GM19372 (cell line): ENCODE measurements at regions not wholly inside any gene's neighbourhood (a gene's known extent, or its start where the extent isn't known, plus 50 kb on each side); places are given as distances from the start of the nearest gene placed in this dataset.

Source experiments
- ATAC-seq: cut with Tn5 transposase; IDR thresholded peaks from one replicate; pipeline ENCODE4 v1.9.1; 2021; ENCODE audit warnings: mild to moderate bottlenecking, low read depth, moderate library complexity; ENCODE audit not compliant: unreplicated experiment

DNA sequence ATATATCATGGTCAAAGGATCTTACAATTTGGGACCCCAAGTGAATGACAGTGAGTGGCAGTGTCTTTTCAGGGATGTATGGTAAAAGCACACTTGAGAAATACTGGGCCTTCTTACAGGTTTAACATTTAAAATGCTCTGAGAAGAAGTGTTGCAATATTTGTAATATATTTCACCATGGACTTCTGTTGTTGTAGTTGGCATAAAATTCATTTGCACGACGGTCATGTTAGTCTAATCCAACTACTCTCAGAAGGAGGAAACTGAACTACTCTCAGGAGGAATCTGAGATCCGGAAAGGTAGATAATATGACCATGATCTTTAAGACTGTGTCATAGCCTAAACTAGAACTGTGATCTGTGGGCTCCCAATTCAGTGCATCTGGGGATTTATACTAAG lies 700.1 kb downstream of the HDGFL1 start:
- ATAC-seq, result no peak

DNA sequence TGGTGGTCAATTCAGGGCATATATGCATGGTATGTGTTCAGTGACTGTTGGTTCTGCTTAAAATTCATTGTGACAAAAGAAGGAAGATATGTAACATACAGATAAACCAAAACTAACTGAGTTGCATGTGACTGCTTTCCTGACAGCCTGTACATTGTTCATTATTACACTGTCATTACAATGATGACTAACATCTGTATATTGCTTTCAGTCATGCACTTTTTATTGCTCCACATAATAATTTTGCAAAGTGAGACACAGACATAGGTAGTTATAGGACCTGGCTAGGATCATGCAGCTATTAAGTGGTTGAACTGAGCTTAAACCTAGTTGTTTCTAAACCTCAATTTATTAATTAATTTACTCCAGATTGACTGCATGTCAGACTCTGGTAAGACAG lies 703.2 kb downstream of the HDGFL1 start:
- no peak for ATAC-seq

GRCh38 chr6:23277521-23278179 lies 708.3 kb downstream of the HDGFL1 start:
- ATAC-seq, result no peak

GRCh38 chr6:23278180-23278532 lies 708.8 kb downstream of the HDGFL1 start:
- ATAC-seq, result no peak

GRCh38 chr6:23280437-23280836 lies 711.1 kb downstream of the HDGFL1 start:
- no peak for ATAC-seq

DNA sequence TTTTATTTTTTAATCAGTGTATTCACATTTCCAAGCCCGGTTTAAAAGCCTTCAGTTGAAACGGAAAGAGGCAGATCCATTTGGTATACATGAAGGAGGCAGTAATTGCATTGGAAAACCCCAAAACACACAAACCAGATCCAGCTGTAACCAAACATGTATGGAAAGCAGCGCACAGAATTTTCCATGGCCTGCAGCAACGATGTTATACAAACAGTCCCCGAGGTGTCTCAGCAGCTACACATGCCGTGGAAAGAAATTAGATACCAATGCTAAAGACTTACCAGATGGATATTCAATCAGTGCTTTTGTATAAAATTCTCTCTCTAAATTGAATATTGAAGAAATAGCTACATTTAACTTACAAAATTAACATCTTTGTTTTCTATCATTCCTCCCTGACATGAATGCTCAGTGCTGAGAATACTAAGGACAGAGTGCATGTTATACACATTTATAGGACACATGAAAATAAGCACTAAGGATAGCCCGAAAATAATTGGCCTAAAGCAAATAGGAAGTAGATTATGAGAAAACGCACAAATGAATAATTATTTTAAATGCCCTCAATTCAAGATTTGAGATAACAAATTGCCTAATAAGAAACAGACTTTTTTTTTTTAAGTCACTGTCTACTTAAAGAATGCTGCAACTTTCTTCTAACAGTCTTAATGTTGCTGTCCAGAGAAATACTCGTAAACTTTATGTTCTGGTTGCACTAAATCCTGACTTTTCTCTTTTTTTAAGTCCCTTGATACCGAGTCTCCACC lies 713.1 kb downstream of the HDGFL1 start:
- no peak for ATAC-seq

DNA sequence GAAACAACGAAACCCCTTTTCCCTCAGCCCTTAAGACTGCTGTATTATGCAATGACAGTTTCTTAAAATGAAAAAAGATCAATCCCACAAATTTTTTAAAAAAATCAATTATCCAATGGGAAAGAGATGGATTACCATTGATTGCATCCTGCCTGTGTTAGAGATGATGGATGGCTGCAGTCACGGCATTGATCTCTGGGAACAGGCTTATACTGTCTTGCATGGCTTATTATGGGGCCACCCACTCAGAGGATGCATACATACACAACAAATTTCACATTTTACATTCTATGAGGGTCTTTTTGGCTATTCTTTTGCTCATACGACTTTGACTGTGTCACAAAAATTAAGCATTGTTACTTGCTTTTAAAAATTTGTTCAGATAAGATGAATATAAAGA lies 724.3 kb downstream of the HDGFL1 start:
- no peak for ATAC-seq

DNA sequence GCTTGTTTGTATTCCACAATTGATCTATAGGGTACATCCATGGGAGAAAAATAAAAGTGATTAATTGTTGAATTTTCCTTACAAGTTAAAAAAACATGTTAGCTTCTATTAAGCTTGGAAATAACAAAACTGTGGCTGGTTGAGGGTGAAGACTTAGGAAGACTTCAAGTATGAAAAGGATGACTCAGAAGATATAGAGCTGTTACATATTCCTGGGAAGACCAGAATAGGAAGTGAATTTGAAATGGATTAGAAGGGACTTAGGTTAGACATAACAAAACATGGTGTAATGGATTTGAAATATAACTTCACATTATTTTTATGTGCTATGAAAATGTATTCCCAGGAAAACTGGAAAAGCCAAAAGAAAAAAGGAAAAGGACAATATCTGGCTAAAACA lies 732.2 kb downstream of the HDGFL1 start:
- ATAC-seq, result no peak

DNA sequence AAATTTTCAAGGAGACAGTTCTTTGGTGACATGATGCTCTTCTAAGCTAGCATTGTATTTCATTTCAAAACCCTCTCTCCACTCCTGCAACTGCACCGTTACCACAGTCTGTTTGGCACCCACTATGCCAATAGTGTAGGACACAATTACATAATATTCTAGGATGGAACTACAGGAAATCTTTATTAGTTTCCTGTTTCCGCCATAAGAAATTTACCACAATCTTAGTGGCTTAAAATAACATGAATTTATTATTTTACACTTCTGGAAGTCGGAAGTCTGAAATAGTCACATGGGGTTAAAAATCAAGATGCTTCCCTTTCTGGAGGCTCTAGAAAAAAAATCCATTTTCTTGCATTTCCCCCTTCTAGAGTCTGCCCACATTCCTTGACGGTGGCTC lies 733.1 kb downstream of the HDGFL1 start:
- ATAC-seq, result no peak

DNA sequence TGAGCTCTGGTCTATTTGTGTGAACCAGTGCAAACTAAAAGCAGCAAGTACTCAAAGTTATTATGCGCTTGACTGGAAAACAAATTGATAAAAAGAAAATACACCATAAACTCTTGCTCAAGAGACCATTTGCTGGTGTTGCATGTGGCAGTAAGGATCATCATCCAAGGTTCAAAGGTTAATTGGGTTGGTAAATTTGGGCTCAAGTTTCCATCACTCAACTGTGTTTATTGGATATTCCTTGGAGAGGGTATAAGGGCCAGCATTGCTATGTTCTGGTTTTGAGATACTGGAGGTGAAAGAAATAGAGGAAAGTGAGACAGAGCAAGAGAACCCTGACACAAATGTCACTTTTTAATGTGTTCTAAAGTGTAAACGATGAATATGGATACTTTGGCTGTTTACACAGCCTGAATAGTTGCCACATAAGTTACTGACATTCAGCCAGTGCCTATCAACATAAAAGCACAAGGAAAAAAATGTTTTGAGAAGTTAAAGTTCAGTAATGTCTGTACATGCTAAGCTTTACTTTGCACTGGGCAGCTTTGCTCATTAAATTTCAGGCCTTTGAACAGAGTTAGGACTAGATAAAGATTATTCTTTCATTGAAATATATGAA lies 736.1 kb downstream of the HDGFL1 start:
- no peak for ATAC-seq

DNA sequence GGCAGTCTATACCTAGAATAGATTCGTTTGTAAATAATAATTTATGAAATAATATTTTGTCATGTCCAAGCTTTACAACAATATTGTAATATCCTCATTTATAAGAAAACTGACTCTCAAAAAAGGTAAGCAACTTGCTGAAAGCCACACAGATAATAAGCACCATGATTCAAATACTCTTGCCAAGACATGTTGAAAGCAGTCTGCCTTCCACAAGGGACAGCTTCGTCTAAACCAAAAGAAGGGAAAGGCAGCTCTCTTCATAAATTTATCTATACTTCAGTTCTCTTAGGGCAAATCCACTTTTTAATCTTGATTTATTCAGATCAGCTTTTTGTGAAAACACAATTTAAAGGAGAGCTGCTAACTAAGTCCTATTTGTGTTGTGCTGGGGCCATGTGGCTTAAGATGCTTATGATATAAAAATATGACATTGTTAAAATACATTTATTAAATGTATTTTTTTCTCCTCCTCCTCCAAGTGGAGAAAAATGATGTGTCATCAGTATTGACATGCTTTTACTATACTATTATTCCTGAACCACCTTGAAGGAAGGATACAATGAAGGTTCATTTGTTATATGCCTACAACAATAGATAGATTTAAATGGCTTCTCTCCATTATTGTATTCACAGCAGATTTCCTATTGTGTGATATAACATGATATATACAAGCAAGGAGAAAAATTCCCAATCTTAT lies 737.0 kb downstream of the HDGFL1 start:
- no peak for ATAC-seq

DNA sequence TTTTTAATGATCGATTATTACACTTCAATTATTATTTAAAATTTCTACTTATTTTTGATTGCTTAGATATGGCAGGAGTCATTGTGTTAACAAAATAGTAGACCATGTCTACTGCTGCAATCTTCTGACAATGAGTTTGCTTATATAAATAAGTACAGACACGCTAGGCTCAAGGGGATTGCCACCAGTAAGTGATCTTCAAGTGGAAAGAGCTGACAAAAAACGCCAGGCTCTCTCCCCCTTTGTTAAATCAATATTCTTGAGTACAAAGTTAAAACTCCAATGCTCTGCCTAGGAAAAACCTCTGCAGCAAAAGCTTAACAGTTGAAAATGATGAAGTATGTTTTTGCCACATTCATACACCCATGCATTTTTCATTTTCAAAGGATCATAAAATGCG lies 738.1 kb downstream of the HDGFL1 start:
- no peak for ATAC-seq

- ATAC-seq, result no peak
These were observed 738.8 kb downstream of the HDGFL1 start for GRCh38 chr6:23308166-23308565.

- no peak for ATAC-seq
These were observed 741.8 kb downstream of the HDGFL1 start for GRCh38 chr6:23311211-23311610.

- no peak for ATAC-seq
These were observed 746.8 kb downstream of the HDGFL1 start for GRCh38 chr6:23316131-23316530.

GRCh38 chr6:23316931-23317330 lies 747.6 kb downstream of the HDGFL1 start:
- ATAC-seq, result no peak

- no peak for ATAC-seq
These were observed 750.2 kb downstream of the HDGFL1 start for GRCh38 chr6:23319582-23319981.

DNA sequence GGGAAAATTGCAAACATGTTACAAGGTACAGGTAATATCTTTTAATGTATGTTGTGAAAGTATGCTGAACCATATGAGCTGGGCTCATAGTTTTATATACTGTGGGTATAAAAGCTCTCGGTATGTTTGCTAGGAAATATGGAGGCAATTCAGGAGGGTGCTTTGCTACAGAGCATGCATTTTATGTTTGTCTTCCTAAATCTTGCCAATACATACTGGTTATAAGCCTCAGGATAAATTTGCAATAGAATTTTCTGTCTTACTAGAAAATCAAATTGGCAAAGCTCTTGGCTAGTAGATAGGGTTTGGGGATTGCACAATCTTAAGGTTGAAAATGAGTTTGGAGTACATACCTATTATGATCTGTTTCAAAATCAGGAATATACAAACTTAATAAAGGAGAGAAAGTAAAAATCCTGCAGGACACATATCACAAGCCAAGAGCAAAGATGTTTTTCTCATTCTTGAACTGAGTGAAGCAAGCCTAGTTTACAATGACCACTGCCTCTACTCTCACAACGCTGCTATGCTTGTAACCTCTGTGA lies 751.2 kb downstream of the HDGFL1 start:
- ATAC-seq, result no peak

DNA sequence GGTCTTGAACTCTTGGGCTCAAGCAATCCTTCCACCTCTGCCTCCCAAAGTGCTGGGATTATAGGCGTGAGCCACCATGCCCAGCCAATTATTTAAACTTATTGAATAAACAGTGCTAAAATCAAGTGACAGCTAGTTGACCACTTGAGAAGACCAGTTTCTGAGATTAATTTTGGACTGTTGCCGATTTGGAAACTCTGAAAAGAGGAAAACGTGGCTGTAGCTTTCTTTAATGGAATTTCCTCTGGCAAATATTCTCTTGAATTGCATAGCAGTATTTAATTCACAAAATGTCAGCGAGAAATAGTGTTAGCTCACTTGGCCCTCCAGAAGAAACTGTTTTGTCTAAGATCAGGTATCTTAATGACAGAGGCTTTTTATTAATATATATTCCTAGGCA lies 754.5 kb downstream of the HDGFL1 start:
- ATAC-seq, result no peak

GRCh38 chr6:23325065-23325464 lies 755.7 kb downstream of the HDGFL1 start:
- no peak for ATAC-seq

DNA sequence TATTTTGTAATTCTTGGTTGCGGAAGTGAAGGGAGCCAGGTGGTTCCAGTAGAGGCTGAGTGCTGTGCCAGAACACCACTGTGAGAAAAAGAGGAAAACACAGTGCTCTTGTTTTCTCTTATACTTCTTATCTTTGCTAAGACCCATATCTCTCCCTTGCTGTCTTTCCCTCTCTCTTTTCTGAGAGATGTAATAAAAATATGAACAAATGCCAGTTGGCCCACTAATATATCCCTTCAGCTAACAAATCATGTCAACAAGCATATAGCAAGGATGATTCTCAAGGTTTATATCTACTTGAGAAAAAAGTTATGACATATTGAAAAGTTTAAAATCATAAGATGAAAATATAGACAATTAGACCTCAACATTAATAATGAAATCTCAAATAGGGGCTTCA lies 758.3 kb downstream of the HDGFL1 start:
- no peak for ATAC-seq
